GM20000 (cell line): ENCODE measurements at regions not wholly inside any gene's neighbourhood (a gene's known extent, or its start where the extent isn't known, plus 50 kb on each side); places are given as distances from the start of the nearest gene placed in this dataset.
"Not testable (repeated sequence)": the region's sequence is repeated elsewhere in the genome, so short reads cannot be mapped to it uniquely, and the experiment has no call there.

ENCODE experiments used
- DNase-seq: peaks from one replicate; pipeline ENCODE4 v3.0.0; 2012; ENCODE audit warnings: low spot score
- CTCF ChIP-seq: IDR thresholded peaks from 2 replicates; pipeline ENCODE4 v1.5.1; 2012; ENCODE audit warnings: mild to moderate bottlenecking, control low read depth; ENCODE audit errors: extremely low read depth, missing control alignments

- no peak for DNase-seq
- TF ChIP-seq CTCF = no peak
Observed at GRCh38 chr6:135604035-135604860, 106.7 kb upstream of the AHI1 start.

GRCh38 chr6:135605278-135605790 is 107.8 kb upstream of the AHI1 start:
- DNase-seq = no peak
- TF ChIP-seq CTCF = no peak

- no peak for DNase-seq
- no peak for TF ChIP-seq CTCF
Observed at GRCh38 chr6:135606392-135606791, 108.9 kb upstream of the AHI1 start.

GRCh38 chr6:135608031-135608430 is 110.5 kb upstream of the AHI1 start:
- no peak for TF ChIP-seq CTCF
- DNase-seq = no peak

- DNase-seq = not testable (repeated sequence)
Observed at GRCh38 chr6:135610192-135610591, 112.7 kb upstream of the AHI1 start.

- no peak for TF ChIP-seq CTCF
- no peak for DNase-seq
Observed at GRCh38 chr6:135616655-135617054, 119.1 kb upstream of the AHI1 start.

GRCh38 chr6:135617222-135617621 is 119.7 kb upstream of the AHI1 start:
- TF ChIP-seq CTCF = no peak
- no peak for DNase-seq

- DNase-seq = no peak
- no peak for TF ChIP-seq CTCF
Observed at GRCh38 chr6:135622081-135622480, 124.5 kb upstream of the AHI1 start.
